K562 (cell line): ENCODE measurements at regions not wholly inside any gene's neighbourhood (a gene's known extent, or its start where the extent isn't known, plus 50 kb on each side); places are given as distances from the start of the nearest gene placed in this dataset.

Source experiments
- ATAC-seq: fragments of 200-7000 bp; cut with Tn5 transposase; 3 replicates; pipeline ENCODE4 v1.9.1; 2020; ENCODE audit warnings: moderate library complexity
- BruUV-seq: library from RNA; stranded (reverse); fragments of 400-500 nt; replicated peaks from 2 replicates; lab custom pipeline; 2021; lab: Mats Ljungman, UMichigan
- CTCF ChIA-PET: fragments of 300-600 bp; formaldehyde crosslinking; extraction: SDS; loops from one replicate; lab custom pipeline; 2021; ENCODE audit warnings: low intra/inter-chr PET ratio; lab: Yijun Ruan, JAX
- POLR2A ChIA-PET: fragments of 300-600, 350-650 bp; sonication (Branson Sonifier 250); formaldehyde crosslinking; extraction: SDS; loops from one replicate; lab custom pipeline; 2021; ENCODE audit warnings: antibody characterized with exemption, inconsistent platforms; lab: Yijun Ruan, JAX
- DNase-seq, 4 experiments: peaks; one replicate each; pipeline versions ENCODE4 v3.0.0 to v3.0.0-alpha.2; 2011 to 2018; ENCODE audit warnings: low spot score in 3 of 4, mixed read lengths in 3 of 4; ENCODE audit errors: extremely low read depth in 1 of 4
- FAIRE-seq: peaks from 2 replicates; lab custom pipeline; 2011; peaks lifted over from hg19 to GRCh38; lab: Jason Lieb, UNC
- H2AFZ ChIP-seq: 2 replicates; pipeline ENCODE4 v1.6.0; 2011; ENCODE audit warnings: low read depth, low read length, control low read depth, inconsistent platforms
- H3K27ac ChIP-seq: fragments of 200-600 bp; 3 replicates; pipeline ENCODE4 v1.8.0; 2011; ENCODE audit warnings: low read depth, mild to moderate bottlenecking, control low read depth, inconsistent platforms, low read length, moderate library complexity, mixed read lengths; ENCODE audit errors: extremely low read depth
- H3K27me3 ChIP-seq, 2 experiments: fragments of 300-600 bp in 1 of 2; 2 replicates in 1 of 2; 3 replicates in 1 of 2; pipeline versions ENCODE4 v1.6.0 to v1.8.0; 2011; ENCODE audit warnings: inconsistent platforms in 2 of 2, low read length in 2 of 2, mild to moderate bottlenecking in 1 of 2, mixed read lengths in 1 of 2, moderate library complexity in 1 of 2; ENCODE audit not compliant: control insufficient read depth in 2 of 2, insufficient read depth in 2 of 2
- H3K36me3 ChIP-seq: fragments of 300-600 bp; 3 replicates; pipeline ENCODE4 v1.8.0; 2011; ENCODE audit warnings: mild to moderate bottlenecking, low read length, inconsistent platforms; ENCODE audit not compliant: control insufficient read depth, insufficient read depth
- H3K4me1 ChIP-seq, 2 experiments: fragments of 200-600 bp in 1 of 2; replicated peaks in 1 of 2; 2 replicates in 1 of 2; 3 replicates in 1 of 2; pipeline versions ENCODE4 v1.5.1 to v1.8.0; 2011; ENCODE audit warnings: inconsistent platforms in 2 of 2, low read length in 2 of 2, mild to moderate bottlenecking in 1 of 2, mixed read lengths in 1 of 2, moderate library complexity in 1 of 2; ENCODE audit not compliant: control insufficient read depth in 2 of 2, insufficient read depth in 2 of 2
- H3K4me2 ChIP-seq: 2 replicates; pipeline ENCODE4 v1.6.1; 2011; ENCODE audit warnings: low read length, control low read depth, inconsistent platforms, mixed read lengths; ENCODE audit not compliant: insufficient read depth
- H3K4me3 ChIP-seq: fragments of 200-600 bp; sonication (generic), shearing (Covaris generic); 2 replicates; pipeline ENCODE4 v1.5.1; 2016; ENCODE audit warnings: control low read depth, inconsistent platforms
- H3K79me2 ChIP-seq: fragments of 200-600 bp; 3 replicates; pipeline ENCODE4 v1.8.0; 2011; ENCODE audit warnings: low read length, inconsistent platforms; ENCODE audit not compliant: control insufficient read depth, insufficient read depth
- H3K9ac ChIP-seq, 2 experiments: 2 replicates each; pipeline versions ENCODE4 v1.6.0 to v1.6.1; 2011; ENCODE audit warnings: low read depth in 2 of 2, low read length in 2 of 2, control low read depth in 1 of 2, inconsistent platforms in 1 of 2, mild to moderate bottlenecking in 1 of 2, mixed read lengths in 1 of 2; ENCODE audit not compliant: insufficient read depth in 1 of 2
- H3K9me1 ChIP-seq: one replicate; pipeline ENCODE4 v1.6.0; 2011; ENCODE audit warnings: inconsistent platforms, mild to moderate bottlenecking, low read length, moderate library complexity; ENCODE audit not compliant: control insufficient read depth, insufficient read depth
- H3K9me3 ChIP-seq: replicated peaks from 2 replicates; pipeline ENCODE4 v1.5.1; 2011; ENCODE audit warnings: low read depth, low read length, inconsistent platforms; ENCODE audit not compliant: control insufficient read depth, insufficient read depth
- H4K20me1 ChIP-seq: replicated peaks from 2 replicates; pipeline ENCODE4 v1.6.1; 2011; ENCODE audit warnings: low read length, inconsistent platforms, mixed read lengths; ENCODE audit not compliant: control insufficient read depth, insufficient read depth
- ATF2 ChIP-seq: sonication (generic); formaldehyde crosslinking; IDR thresholded peaks from 2 replicates; pipeline ENCODE4 v1.8.1; 2022; ENCODE audit warnings: missing genetic modification reagents
- HOMEZ ChIP-seq: fragments of 250-450 bp; sonication (Bioruptor Pico); IDR thresholded peaks from 2 replicates; pipeline ENCODE4 v1.4.0; 2020; ENCODE audit warnings: mild to moderate bottlenecking, moderate library complexity
- SFPQ ChIP-seq: fragments of 200-400 bp; formaldehyde crosslinking; IDR thresholded peaks from 2 replicates; pipeline ENCODE4 v1.6.1; 2017; ENCODE audit warnings: mild to moderate bottlenecking, low read depth, low read length, moderate library complexity
- TCFL5 ChIP-seq: fragments of 250-450 bp; sonication (Bioruptor Pico); conservative IDR thresholded peaks from 2 replicates; pipeline ENCODE4 v1.6.1; 2021; ENCODE audit warnings: mild to moderate bottlenecking, moderate library complexity, matching md5 sums
- YY1 ChIP-seq, 3 experiments: IDR thresholded peaks; 2 replicates each; pipeline ENCODE4 v1.6.1; 2011; ENCODE audit warnings: low read length in 2 of 3, mild to moderate bottlenecking in 2 of 3, moderate library complexity in 2 of 3, borderline replicate concordance in 1 of 3, control low read depth in 1 of 3, low read depth in 1 of 3; ENCODE audit not compliant: insufficient read depth in 3 of 3, insufficient replicate concordance in 2 of 3, control insufficient read depth in 1 of 3, insufficient read length in 1 of 3; ENCODE audit errors: extremely low read depth in 1 of 3
- ZNF764 ChIP-seq: fragments of 250-450 bp; sonication (Bioruptor Pico); IDR thresholded peaks from 2 replicates; pipeline ENCODE4 v1.4.0; 2020; ENCODE audit warnings: low read depth, mild to moderate bottlenecking, moderate library complexity
- WGBS: fragments of 100-300 bp; shearing (Covaris generic); methylation state at CpG from one replicate; pipeline ENCODE4 v1.1.6; 2016; ENCODE audit warnings: low coverage, mixed read lengths; ENCODE audit not compliant: insufficient coverage; ENCODE audit errors: missing lambda C conversion rate; 5-methylcytosine and 5-hydroxymethylcytosine counted together
- in situ Hi-C: fragments of 300-500 bp; cut with MboI; formaldehyde crosslinking; loops from 4 replicates; pipeline ENCODE4 v1.15.0; 2018; ENCODE audit warnings: inconsistent platforms, mixed read lengths
- intact Hi-C: fragments of 100-400 bp; cut with micrococcal nuclease; formaldehyde crosslinking; loops from 2 replicates; pipeline ENCODE4 v1.14.2; 2022

- H3K36me3 ChIP-seq, result no peaks in the 10 kb centered on the region
- FAIRE-seq (no peak), DNase-seq (no peak), ATAC-seq (no peak)
- in situ Hi-C loops, result no loop called here
- intact Hi-C loops, result no loop called here
- POLR2A ChIA-PET, result no interaction called here
- no peaks in the 10 kb centered on the region for H4K20me1 ChIP-seq
- H3K4me3 ChIP-seq, result no peak overlapping the region
- no peaks in the 10 kb centered on the region for H3K9me1 ChIP-seq
- H3K4me1 ChIP-seq, result no peaks in the 10 kb centered on the region
- CTCF ChIA-PET, result no interaction called here
- no TSS peak for BruUV-seq
- H3K27ac ChIP-seq, result no peak overlapping the region
- no peaks in the 10 kb centered on the region for H3K27me3 ChIP-seq
- H2AFZ ChIP-seq, result no peak overlapping the region
- no peaks in the 10 kb centered on the region for H3K79me2 ChIP-seq
- H3K4me2 ChIP-seq, result no peak overlapping the region
- 2% methylated on average over 5 of the region's 5 CpGs for WGBS
- TF ChIP-seq HOMEZ (CRISPR knock-in tag), result no peak
- no peak for TF ChIP-seq TCFL5 (CRISPR knock-in tag)
- TF ChIP-seq YY1 (IDR thresholded peaks at IDR 0.05; ENCODE audit: borderline replicate concordance in 1 of 3, control insufficient read depth in 1 of 3, extremely low read depth in 1 of 3, insufficient read depth in 3 of 3, insufficient read length in 1 of 3, insufficient replicate concordance in 2 of 3, low read depth in 1 of 3, low read length in 2 of 3), result no peak
- TF ChIP-seq SFPQ, result no peak
- TF ChIP-seq ATF2 (CRISPR knock-in tag), result no peak
- no peak for TF ChIP-seq ZNF764 (CRISPR knock-in tag)
- no peaks in the 10 kb centered on the region for H3K9me3 ChIP-seq
- H3K9ac ChIP-seq, result no peak overlapping the region
These were observed 1020.4 kb downstream of the CBLN2 start for GRCh38 chr18:71523483-71524435.
